C4-2B (cell line): ENCODE measurements at regions not wholly inside any gene's neighbourhood (a gene's known extent, or its start where the extent isn't known, plus 50 kb on each side); places are given as distances from the start of the nearest gene placed in this dataset.

Experiments
- CTCF ChIP-seq: fragments of 450-650 bp; conservative IDR thresholded peaks from 2 replicates; pipeline ENCODE4 v1.5.1; 2017; ENCODE audit warnings: mild to moderate bottlenecking
- ZFX ChIP-seq: fragments of 450-650 bp; IDR thresholded peaks from 2 replicates; pipeline ENCODE4 v1.6.1; 2017

GRCh38 chr6:1135726-1136414 lies 176.0 kb upstream of the FOXQ1 start:
- TF ChIP-seq CTCF (no peak), ZFX (no peak)
